ENCODE measurements at regions not wholly inside any gene's neighbourhood (a gene's known extent, or its start where the extent isn't known, plus 50 kb on each side); places are given as distances from the start of the nearest gene placed in this dataset.
A peak's percentile ranks its signal among the peaks of the same experiment; 100 is the strongest.

DNA sequence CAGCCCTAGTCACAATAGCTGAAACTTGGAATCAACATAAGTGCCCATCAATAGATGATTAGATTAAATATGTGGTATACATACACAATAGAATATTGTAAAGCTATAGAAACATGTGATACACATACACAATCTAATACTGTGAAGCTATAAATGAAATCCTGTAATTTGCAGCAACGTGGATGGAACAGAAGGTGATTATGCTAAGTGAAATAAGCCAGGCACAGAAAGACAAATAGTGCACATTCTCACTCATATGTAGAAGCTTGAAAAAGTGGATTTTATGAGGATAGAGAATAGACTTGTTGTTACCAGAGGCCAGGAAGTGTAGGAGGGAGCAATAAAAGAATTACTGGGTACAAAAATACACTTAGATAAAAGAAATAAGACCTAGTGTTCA lies 181.5 kb upstream of the TYRP1 start:
- no peak for DNase-seq (ENCODE audit: low read depth)
- TF ChIP-seq, protein P1, sequence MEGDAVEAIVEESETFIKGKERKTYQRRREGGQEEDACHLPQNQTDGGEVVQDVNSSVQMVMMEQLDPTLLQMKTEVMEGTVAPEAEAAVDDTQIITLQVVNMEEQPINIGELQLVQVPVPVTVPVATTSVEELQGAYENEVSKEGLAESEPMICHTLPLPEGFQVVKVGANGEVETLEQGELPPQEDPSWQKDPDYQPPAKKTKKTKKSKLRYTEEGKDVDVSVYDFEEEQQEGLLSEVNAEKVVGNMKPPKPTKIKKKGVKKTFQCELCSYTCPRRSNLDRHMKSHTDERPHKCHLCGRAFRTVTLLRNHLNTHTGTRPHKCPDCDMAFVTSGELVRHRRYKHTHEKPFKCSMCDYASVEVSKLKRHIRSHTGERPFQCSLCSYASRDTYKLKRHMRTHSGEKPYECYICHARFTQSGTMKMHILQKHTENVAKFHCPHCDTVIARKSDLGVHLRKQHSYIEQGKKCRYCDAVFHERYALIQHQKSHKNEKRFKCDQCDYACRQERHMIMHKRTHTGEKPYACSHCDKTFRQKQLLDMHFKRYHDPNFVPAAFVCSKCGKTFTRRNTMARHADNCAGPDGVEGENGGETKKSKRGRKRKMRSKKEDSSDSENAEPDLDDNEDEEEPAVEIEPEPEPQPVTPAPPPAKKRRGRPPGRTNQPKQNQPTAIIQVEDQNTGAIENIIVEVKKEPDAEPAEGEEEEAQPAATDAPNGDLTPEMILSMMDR (IDR thresholded peaks at IDR 0.05; ENCODE audit: low read depth, low read length, missing control alignments), result no peak

DNA sequence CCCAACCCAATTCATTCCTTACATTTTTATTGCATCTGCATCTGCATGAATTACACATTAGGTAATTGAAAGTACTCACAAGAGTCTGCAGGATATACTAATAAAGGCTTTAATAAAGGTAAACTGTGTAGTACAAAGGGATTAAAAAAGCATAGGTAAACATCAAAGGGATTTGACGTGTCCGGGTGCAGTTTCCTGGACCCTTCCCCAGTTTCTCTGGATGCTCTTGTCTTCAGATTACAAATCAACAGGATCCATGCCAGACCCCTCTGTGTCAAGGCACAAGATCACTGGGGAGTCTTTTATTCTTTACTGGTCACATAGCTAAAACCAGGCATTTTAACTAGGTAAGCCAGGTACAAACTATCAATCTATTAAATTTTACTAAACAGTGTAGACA lies 177.2 kb upstream of the TYRP1 start:
- no peak overlapping the region for H3K4me3 ChIP-seq (ENCODE audit: low read depth, low read length)
- DNase-seq (ENCODE audit: low read depth), result no peak
- TF ChIP-seq, protein P1 (IDR thresholded peaks at IDR 0.05; ENCODE audit: low read depth, low read length, missing control alignments), result no peak

More for the DNA sequence above, 181.5 kb upstream of the TYRP1 start:
- H3K4me3 ChIP-seq (ENCODE audit: low read depth, low read length), result no peak overlapping the region

DNA sequence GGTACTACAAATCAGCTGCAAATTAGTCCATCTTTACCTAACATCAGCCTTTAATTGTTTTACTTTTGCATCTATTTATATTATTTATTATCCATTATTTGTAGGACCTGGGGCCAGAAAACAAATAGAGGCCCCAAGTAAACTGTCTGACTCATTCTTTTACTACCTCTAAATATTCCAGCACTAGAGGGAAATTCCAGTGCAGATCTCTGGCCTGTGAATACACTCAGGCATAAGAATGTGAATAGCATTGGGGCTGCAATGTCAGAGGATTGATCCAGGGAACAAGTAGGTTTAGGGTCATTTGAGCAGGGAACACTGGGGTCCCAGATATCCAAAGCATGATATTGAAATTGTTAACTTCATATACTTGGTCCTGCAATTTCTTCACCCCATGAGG lies 176.6 kb upstream of the TYRP1 start:
- H3K4me3 ChIP-seq (ENCODE audit: low read depth, low read length), result no peak overlapping the region
- no peak for DNase-seq (ENCODE audit: low read depth)
- TF ChIP-seq, protein P1 (IDR thresholded peaks at IDR 0.05; ENCODE audit: low read depth, low read length, missing control alignments), result no peak

DNA sequence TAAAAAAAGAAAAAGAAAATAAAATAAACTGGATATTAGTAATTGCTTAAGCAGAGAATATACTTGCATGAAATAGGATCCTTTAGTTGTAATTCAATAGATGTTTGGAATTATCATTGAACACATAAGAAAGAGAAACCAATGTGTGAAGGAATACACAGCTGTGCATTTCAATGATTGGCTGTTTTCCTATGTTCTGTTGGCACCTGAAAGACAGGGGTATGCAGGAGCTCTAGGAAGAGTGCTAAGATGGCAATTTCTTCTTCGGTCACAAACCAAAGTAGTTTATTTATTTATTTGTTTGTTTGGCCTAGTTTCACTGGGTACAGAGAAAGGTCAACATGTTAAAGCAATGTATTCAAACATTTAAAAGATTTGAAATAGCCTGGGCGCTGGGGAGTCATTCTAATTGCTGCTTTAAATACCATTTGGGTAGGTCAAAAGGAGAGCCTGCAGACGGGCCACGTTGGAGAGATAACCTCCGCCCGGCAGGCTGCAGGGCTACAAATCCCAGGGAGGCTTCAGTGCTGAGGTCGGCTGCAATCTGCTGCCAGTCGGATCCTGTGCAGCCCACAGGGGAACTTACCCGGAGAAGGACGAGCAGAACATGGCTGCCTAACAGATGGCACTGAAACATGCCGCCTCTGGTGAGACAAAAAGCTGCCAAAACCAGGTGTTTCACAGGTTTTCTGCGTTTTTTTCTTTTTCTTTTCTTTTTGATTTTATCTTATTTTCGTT lies 154.2 kb upstream of the TYRP1 start:
- DNase-seq (ENCODE audit: low read depth), result no peak
- no peak overlapping the region for H3K4me3 ChIP-seq (ENCODE audit: low read depth, low read length)
- TF ChIP-seq, protein P1 (IDR thresholded peaks at IDR 0.05; ENCODE audit: low read depth, low read length, missing control alignments), result no peak

DNA sequence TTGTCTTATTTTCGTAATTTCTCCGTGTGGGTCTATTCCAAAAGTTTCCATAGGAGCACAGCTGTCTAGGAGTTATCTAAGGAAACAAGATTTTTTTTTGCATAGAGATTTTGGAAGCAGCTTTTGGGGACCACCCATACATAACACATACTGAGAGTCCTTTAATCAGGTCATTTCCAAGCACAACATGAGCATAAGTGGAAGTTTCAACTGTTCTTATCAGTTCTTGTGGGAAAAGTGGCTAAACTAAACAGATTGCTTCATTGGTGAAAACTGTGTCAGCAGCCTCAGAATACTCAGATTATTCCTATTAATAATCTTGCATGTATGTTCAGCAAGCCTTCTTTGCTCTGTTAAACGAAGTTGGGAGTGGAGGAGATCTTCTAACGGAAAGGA lies 153.6 kb upstream of the TYRP1 start:
- no peak for DNase-seq (ENCODE audit: low read depth)
- TF ChIP-seq, protein P1 (IDR thresholded peaks at IDR 0.05; ENCODE audit: low read depth, low read length, missing control alignments), result no peak

DNA sequence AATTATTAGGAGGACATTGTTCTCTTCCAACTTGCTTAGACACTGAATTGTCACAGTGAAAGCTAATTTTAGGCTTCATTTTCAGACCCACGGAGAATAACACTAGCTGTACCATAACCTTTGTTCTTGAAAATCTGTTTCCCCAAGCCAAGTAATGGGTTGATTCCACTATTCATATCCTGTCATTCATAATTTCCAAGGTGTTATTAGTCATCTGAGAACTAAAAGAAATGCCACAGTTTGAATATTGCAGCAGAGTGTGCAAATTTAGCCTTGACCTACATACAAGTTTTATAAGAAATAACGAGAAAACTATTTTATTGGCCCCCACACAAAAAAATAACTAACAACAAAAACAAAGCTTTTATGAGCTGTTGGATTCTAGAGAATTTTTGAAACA lies 148.5 kb upstream of the TYRP1 start:
- TF ChIP-seq, protein P1 (IDR thresholded peaks at IDR 0.05; ENCODE audit: low read depth, low read length, missing control alignments), result no peak
- no peak overlapping the region for H3K4me3 ChIP-seq (ENCODE audit: low read depth, low read length)

More for the DNA sequence above, 153.6 kb upstream of the TYRP1 start:
- no peak overlapping the region for H3K4me3 ChIP-seq (ENCODE audit: low read depth, low read length)

DNA sequence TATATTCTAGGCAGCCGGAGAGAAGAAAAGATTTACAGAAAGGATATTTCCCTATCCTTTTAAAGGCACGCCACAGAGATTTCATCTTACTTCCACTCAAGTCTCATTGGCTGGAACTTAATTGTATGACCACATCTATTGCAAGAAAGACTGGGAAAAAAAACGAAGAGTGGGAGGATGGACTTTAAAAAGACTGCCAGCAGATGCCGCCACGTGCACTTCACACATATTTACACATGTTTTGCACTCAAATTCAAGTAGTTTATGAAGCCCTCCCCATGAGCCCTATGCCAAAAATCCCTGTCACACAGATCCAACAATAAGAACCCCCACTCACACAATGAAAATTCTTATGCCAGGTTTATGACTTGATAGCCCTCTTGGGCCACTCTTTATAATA lies 138.5 kb upstream of the TYRP1 start:
- TF ChIP-seq, protein P1 (IDR thresholded peaks at IDR 0.05; ENCODE audit: low read depth, low read length, missing control alignments), result peak; percentile 24
- no peak for DNase-seq (ENCODE audit: low read depth)
- no peak overlapping the region for H3K4me3 ChIP-seq (ENCODE audit: low read depth, low read length)

More for the DNA sequence above, 148.5 kb upstream of the TYRP1 start:
- DNase-seq (ENCODE audit: low read depth), result no peak
